ENCODE measurements at regions not wholly inside any gene's neighbourhood (a gene's known extent, or its start where the extent isn't known, plus 50 kb on each side); places are given as distances from the start of the nearest gene placed in this dataset.

DNA sequence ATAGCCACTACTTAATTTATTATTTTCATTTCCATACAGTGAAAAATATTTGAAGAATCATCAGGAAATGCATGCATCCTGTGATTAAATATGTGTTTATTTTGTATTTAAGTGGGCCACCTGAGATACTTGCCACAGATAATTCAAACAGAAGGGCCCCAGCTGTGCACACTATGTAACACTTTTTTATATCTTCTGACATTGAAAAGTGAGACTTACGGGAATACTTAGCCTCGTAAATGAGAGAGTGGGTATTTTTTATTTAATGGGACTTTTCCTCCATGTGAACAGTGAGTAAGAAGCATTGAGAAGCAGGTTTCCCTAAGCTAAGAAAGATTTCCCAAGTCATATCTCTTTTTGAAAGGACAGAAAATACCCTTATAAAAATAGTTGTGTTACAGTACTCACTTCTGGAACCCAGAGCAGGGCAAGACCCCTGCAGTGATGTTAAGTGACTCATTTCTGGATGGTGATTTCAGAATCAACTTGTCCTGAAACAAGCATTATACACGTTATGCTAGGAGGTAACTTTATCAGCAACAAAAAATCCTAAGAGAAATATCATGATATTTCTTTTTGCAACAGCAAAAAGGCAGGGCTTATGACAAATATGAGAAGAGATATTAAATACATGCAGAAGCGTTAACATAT lies 478.1 kb upstream of the CHORDC1 start:
- no peak for TF ChIP-seq EZH2 (IDR thresholded peaks at IDR 0.05; ENCODE audit: borderline replicate concordance, low read length)
- TF ChIP-seq, protein P1, sequence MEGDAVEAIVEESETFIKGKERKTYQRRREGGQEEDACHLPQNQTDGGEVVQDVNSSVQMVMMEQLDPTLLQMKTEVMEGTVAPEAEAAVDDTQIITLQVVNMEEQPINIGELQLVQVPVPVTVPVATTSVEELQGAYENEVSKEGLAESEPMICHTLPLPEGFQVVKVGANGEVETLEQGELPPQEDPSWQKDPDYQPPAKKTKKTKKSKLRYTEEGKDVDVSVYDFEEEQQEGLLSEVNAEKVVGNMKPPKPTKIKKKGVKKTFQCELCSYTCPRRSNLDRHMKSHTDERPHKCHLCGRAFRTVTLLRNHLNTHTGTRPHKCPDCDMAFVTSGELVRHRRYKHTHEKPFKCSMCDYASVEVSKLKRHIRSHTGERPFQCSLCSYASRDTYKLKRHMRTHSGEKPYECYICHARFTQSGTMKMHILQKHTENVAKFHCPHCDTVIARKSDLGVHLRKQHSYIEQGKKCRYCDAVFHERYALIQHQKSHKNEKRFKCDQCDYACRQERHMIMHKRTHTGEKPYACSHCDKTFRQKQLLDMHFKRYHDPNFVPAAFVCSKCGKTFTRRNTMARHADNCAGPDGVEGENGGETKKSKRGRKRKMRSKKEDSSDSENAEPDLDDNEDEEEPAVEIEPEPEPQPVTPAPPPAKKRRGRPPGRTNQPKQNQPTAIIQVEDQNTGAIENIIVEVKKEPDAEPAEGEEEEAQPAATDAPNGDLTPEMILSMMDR (conservative IDR thresholded peaks at IDR 0.05 in 1 of 2, IDR thresholded peaks at IDR 0.05 in 1 of 2; ENCODE audit: extremely low read depth in 1 of 2, insufficient read depth in 1 of 2, low read depth in 1 of 2, low read length in 2 of 2), result no peak
